Heart right ventricle (tissue), 16 donors: ENCODE measurements at regions not wholly inside any gene's neighbourhood (a gene's known extent, or its start where the extent isn't known, plus 50 kb on each side); places are given as distances from the start of the nearest gene placed in this dataset.
"Not testable (repeated sequence)": the region's sequence is repeated elsewhere in the genome, so short reads cannot be mapped to it uniquely, and the experiment has no call there.

Source experiments
- ATAC-seq, 8 donors: fragments of 200-7000 bp; cut with Tn5 transposase; one replicate each; pipeline ENCODE4 v1.9.1; 2020; ENCODE audit warnings: mild to moderate bottlenecking in 8 of 8, moderate library complexity in 8 of 8, moderate number of reproducible peaks in 1 of 8
- DNase-seq, 2 donors: peaks; one replicate each; pipeline ENCODE4 v3.0.0-alpha.2; 2020
- H3K27ac ChIP-seq, 10 donors: fragments of 200-600 bp; sonication (generic) in 2 of 10; one replicate each; pipeline versions ENCODE4 v1.5.0 to v1.8.0; 2020 to 2022; ENCODE audit warnings: mild to moderate bottlenecking in 3 of 10
- H3K27me3 ChIP-seq, 7 donors: fragments of 200-600 bp; one replicate each; pipeline ENCODE4 v1.8.0; 2021 to 2022; ENCODE audit warnings: mild to moderate bottlenecking in 2 of 7
- H3K36me3 ChIP-seq, 9 donors: fragments of 200-600 bp; sonication (generic) in 1 of 9; one replicate each; pipeline versions ENCODE4 v1.5.0 to v1.8.0; 2020 to 2022; ENCODE audit warnings: mild to moderate bottlenecking in 2 of 9
- H3K4me1 ChIP-seq, 9 donors: fragments of 200-600 bp; sonication (generic) in 1 of 9; one replicate each; pipeline versions ENCODE4 v1.5.0 to v1.8.0; 2020 to 2022; ENCODE audit warnings: mild to moderate bottlenecking in 4 of 9
- H3K4me3 ChIP-seq, 10 donors: fragments of 200-600 bp; sonication (generic) in 2 of 10; one replicate each; pipeline versions ENCODE4 v1.5.0 to v1.8.0; 2020 to 2022; ENCODE audit warnings: mild to moderate bottlenecking in 7 of 10, moderate library complexity in 2 of 10
- H3K9me3 ChIP-seq, 11 donors: fragments of 200-600 bp in 10 of 11; sonication (generic) in 2 of 11; one replicate each; pipeline versions ENCODE4 v1.5.0 to v1.8.0; 2013 to 2022; ENCODE audit warnings: mild to moderate bottlenecking in 2 of 11, control low read depth in 1 of 11, moderate library complexity in 1 of 11
- WGBS, 2 donors: extraction: QIAGEN DNeasy Blood & Tissue Kit; methylation state at CpG; one replicate each; pipeline ENCODE4 v1.1.7; 2013; ENCODE audit warnings: inconsistent platforms in 1 of 2; 5-methylcytosine and 5-hydroxymethylcytosine counted together
- intact Hi-C, 10 donors: fragments of 100-400 bp; cut with DNase I; formaldehyde crosslinking; loops; one replicate each; pipeline versions ENCODE4 v1.11.1 to v1.14.2; 2022
- TF ChIP-seq, protein P1 (sequence below), 9 donors: fragments of 200-600 bp; sonication (generic) in 2 of 9; IDR thresholded peaks; one replicate each; pipeline versions ENCODE4 v1.5.0 to v1.8.0; 2021 to 2022; ENCODE audit warnings: antibody characterized with exemption in 9 of 9, mild to moderate bottlenecking in 5 of 9, moderate library complexity in 1 of 9
- donor health status: Arrhythmogenic right ventricular cardiomyopathy.
- donor health status: ischemic (EF 13 %, LVEDD 7.1; RV severe dilation, severe dysfunction).
- donor health status: healthy with polysubstance abuse.
- donor health status: DM: no; HTN: yes; CAD: no.
- donor health status: DM: no; HTN: no; CAD: no.
- donor health status: ischemic (EF 25% LVEDD 6.9; RV normal size, moderate dysfunction).
- donor health status: ischemic (EF 25% LVEDD 5.7; RV mildly dilated, moderate dysfunction).
- donor health status: healthy.
- donor health status: DM: yes; HTN: yes; CAD: no.
- donor health status: Ischemic cardiomyopathy.
- donor health status: ischemic (EF 35%, LVEDD 5.7; RV mildly dilated, moderate dysfunction).
- donor health status: nonischemic (EF 11% LVEDD 7.7; RV severe dilation, severe dysfunction).
- donor health status: DM: yes; HTN: yes; CAD: no.
- donor health status: PGD.
- donor health status: ischemic (EF 29% LVEDD 5.4; RV normal size, mild dysfunction).
- donor health status: nonischemic (EF 23%, LVEDD 6.1; RV moderate dilation, normal function).

DNA sequence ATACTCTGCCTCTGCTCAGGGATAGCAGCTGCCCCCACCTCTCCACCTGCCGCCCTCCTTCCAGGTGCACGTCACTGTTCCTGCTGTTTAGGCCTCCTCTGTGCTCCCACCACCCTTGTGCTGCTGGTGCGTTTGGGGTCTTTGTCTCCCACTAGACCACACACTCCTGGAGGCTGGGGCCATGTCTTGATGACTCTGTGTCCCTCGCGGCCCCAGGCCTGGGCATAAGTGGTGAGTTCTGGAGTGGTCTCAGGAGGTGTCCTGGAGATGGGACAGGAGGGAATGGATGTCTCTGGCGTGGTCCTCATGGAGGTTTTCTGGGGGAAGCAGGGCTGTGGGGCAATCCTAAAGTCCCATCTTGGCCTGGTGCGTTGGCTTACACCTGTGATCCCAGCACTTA is 132.1 kb downstream of the TFCP2L1 start:
- Histone ChIP-seq H3K27me3 (no peaks in the 10 kb centered on the region), H3K36me3 (no peaks in the 10 kb centered on the region), H3K27ac (no peak overlapping the region), H3K9me3 (peaks cover 0 to 13% (median 4%) of the 10 kb centered on the region in 11 donors), H3K4me3 (no peak overlapping the region), H3K4me1 (peaks cover 0 to 14% (median 6%) of the 10 kb centered on the region in 9 donors)
- ATAC-seq (no peak), DNase-seq (no peak)
- 81 to 96% methylated on average over 7 of the region's 7 CpGs for WGBS, 2 donors
- TF ChIP-seq, protein P1, sequence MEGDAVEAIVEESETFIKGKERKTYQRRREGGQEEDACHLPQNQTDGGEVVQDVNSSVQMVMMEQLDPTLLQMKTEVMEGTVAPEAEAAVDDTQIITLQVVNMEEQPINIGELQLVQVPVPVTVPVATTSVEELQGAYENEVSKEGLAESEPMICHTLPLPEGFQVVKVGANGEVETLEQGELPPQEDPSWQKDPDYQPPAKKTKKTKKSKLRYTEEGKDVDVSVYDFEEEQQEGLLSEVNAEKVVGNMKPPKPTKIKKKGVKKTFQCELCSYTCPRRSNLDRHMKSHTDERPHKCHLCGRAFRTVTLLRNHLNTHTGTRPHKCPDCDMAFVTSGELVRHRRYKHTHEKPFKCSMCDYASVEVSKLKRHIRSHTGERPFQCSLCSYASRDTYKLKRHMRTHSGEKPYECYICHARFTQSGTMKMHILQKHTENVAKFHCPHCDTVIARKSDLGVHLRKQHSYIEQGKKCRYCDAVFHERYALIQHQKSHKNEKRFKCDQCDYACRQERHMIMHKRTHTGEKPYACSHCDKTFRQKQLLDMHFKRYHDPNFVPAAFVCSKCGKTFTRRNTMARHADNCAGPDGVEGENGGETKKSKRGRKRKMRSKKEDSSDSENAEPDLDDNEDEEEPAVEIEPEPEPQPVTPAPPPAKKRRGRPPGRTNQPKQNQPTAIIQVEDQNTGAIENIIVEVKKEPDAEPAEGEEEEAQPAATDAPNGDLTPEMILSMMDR (IDR thresholded peaks at IDR 0.05), result no peak
- intact Hi-C loops, result no loop called here

DNA sequence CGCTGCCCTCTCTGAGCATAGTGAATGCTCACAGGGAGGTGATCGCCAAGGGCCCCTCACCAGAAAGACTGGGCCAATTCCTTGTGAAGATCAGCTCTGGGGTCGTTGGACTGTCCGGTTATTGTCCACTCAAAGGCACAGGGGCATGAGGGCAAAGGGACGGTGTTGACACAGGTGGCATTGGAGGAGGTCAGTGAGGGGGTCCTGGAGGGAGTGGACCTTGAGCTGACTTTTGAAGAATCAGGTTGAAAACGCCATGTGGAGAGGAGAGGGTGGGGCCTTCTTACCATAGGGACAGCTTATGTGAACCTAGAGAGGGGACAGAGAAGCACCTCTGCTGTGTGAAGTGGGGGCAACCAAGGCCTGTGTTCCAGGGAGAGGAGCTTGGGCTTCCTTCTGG is 131.5 kb downstream of the TFCP2L1 start:
- no peaks in the 10 kb centered on the region for H3K36me3 ChIP-seq
- peaks cover 0 to 10% (median 6%) of the 10 kb centered on the region in 9 donors for H3K4me1 ChIP-seq
- no peaks in the 10 kb centered on the region for H3K27me3 ChIP-seq
- intact Hi-C loops, result no loop called here
- DNase-seq (no peak), ATAC-seq (no peak)
- 79 to 81% methylated on average over 6 of the region's 6 CpGs for WGBS, 2 donors
- H3K4me3 ChIP-seq, result no peak overlapping the region
- H3K9me3 ChIP-seq, result peaks cover 0 to 20% (median 9%) of the 10 kb centered on the region in 11 donors
- H3K27ac ChIP-seq, result no peak overlapping the region
- TF ChIP-seq, protein P1 (IDR thresholded peaks at IDR 0.05), result no peak

DNA sequence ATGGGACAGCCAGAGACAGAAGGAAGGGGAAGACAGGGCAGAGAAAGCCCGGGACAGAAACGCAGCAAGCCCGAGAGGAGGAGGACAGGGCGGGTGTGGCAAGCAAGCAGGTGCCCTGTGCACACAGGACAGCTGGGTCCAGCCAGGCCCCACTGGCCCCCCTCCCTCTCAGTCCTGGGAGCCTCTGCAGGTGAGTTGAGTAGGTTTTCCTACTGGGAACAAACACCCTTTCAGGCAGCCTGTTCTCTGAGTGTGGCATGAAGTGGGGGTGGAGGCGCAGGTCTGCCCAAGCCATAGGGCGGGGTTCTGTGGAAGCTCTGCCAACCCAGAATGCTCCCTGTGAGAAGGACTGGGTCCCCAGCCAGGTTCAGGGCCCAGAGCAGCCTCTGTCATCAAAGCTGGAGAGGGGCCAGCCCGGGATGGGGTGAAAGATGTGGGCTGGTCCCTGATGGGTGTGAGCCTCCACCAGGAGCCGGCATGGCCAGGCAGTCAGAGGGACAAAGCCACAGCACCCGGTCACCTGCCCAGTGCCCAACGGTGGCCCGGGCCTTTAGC is 129.4 kb downstream of the TFCP2L1 start:
- Histone ChIP-seq H3K4me1 (no peaks in the 10 kb centered on the region), H3K4me3 (no peak overlapping the region), H3K27ac (no peak overlapping the region), H3K9me3 (peaks cover 0 to 24% (median 9%) of the 10 kb centered on the region in 11 donors), H3K27me3 (no peaks in the 10 kb centered on the region), H3K36me3 (no peaks in the 10 kb centered on the region)
- 85 to 90% methylated on average over 11 of the region's 11 CpGs for WGBS, 2 donors
- no peak for DNase-seq
- ATAC-seq, result peak in 6 of 8 donors; percentile 17 to 33 (median 26)
- TF ChIP-seq, protein P1 (IDR thresholded peaks at IDR 0.05), result no peak
- intact Hi-C loops, result no loop called here

DNA sequence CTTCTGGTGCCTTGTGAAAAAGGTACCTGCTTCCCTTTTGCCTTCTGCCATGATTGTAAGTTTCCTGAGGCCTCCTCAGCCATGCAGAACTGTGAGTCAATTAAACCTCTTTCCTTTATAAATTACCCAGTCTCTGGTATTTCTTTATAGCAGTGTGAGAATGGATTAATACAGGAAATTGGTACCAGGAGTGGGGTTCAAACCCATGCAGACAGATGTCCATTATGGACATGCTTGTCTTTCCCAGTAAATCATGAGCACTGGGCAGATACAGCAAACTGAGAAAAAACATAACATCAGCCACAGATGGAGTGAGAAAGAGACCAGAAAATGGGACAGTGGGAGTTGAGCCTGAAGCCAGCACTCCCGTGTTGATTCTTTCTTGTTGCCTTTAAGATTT is 127.5 kb downstream of the TFCP2L1 start:
- DNase-seq, H3K27me3 ChIP-seq, H3K27ac ChIP-seq, H3K36me3 ChIP-seq, H3K4me1 ChIP-seq, H3K4me3 ChIP-seq, intact Hi-C loops, ATAC-seq: not testable (repeated sequence)
- WGBS, 2 donors, result 84 to 86% methylated on average over 1 of the region's 1 CpG
- peaks cover 0 to 27% (median 9%) of the 10 kb centered on the region in 11 donors for H3K9me3 ChIP-seq

DNA sequence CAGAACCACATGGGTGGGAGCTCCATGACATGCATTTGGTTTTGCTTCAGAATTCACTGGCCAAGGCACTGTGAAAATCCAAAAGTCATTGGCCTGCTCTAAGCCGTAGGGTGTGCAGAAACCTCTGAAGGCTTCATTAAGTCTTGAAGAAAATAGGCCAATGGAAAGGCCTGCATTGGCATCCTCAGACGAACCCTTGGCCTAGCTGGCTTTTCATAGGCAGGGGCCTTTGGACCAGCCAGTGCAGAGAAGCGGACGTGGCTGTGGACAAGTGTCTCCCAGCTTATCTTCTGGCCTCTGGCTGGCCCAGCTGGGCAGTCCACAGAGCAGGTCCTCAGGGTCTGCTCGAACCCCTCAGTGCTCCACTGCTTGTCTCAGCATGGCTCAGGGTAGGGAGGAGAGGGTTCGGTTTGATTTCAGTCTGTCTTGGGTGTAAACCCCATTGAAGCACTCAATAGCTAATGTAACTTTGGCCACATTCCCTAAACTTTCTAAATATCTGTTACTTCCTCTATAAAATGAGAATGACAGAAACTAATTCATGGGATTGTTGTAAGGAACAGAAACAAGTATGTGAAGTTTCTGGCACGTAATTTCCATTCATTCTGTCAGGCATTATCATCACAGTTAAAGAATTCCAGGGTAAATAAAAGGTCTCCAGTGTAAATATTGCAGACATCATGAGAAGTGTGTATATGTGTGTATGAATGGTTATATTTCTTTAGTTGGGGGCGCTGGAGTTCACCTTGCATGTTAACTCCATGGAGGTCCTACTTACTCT is 125.5 kb downstream of the TFCP2L1 start:
- no peaks in the 10 kb centered on the region for H3K4me1 ChIP-seq
- DNase-seq (no peak), ATAC-seq (no peak)
- intact Hi-C loops, result no loop called here
- H3K9me3 ChIP-seq, result peaks cover 0 to 36% (median 17%) of the 10 kb centered on the region in 11 donors
- no peak overlapping the region for H3K4me3 ChIP-seq
- no peaks in the 10 kb centered on the region for H3K36me3 ChIP-seq
- H3K27me3 ChIP-seq, result no peaks in the 10 kb centered on the region
- H3K27ac ChIP-seq, result no peak overlapping the region
- 75 to 81% methylated on average over 8 of the region's 8 CpGs for WGBS, 2 donors
- TF ChIP-seq, protein P1 (IDR thresholded peaks at IDR 0.05), result no peak
